HepG2 (cell line): ENCODE measurements at regions not wholly inside any gene's neighbourhood (a gene's known extent, or its start where the extent isn't known, plus 50 kb on each side); places are given as distances from the start of the nearest gene placed in this dataset.
A peak's percentile ranks its signal among the peaks of the same experiment; 100 is the strongest.

Source experiments
- ATF3 ChIP-seq: sonication (generic); formaldehyde crosslinking; IDR thresholded peaks from 2 replicates; pipeline ENCODE4 v1.4.0; 2020; ENCODE audit warnings: missing genetic modification reagents
- DNMT1 ChIP-seq: sonication (generic); formaldehyde crosslinking; IDR thresholded peaks from 2 replicates; pipeline ENCODE4 v1.5.1; 2020; ENCODE audit warnings: mild to moderate bottlenecking, missing genetic modification reagents
- DRAP1 ChIP-seq: IDR thresholded peaks from 2 replicates; pipeline ENCODE4 v1.6.1; 2016; ENCODE audit warnings: missing genetic modification reagents, missing compliant biosample characterization
- FOXK1 ChIP-seq: sonication (generic); formaldehyde crosslinking; IDR thresholded peaks from 2 replicates; pipeline ENCODE4 v1.4.0; 2020; ENCODE audit warnings: low read depth, missing genetic modification reagents, borderline replicate concordance
- FOXP4 ChIP-seq: sonication (generic); formaldehyde crosslinking; IDR thresholded peaks from 2 replicates; pipeline ENCODE4 v1.4.0; 2020; ENCODE audit warnings: missing genetic modification reagents
- MAFK ChIP-seq, 2 experiments: IDR thresholded peaks in 1 of 2; conservative IDR thresholded peaks in 1 of 2; 2 replicates each; pipeline ENCODE4 v1.6.1; 2011; ENCODE audit warnings: improper control_type of control experiment in 2 of 2, low read length in 2 of 2
- MIER3 ChIP-seq: IDR thresholded peaks from 2 replicates; pipeline ENCODE4 v1.6.1; 2016; ENCODE audit warnings: missing compliant biosample characterization, borderline replicate concordance
- NCOA2 ChIP-seq: sonication (generic); formaldehyde crosslinking; IDR thresholded peaks from 2 replicates; pipeline ENCODE4 v1.8.0; 2022; ENCODE audit warnings: inconsistent platforms
- RORA ChIP-seq: sonication (generic); formaldehyde crosslinking; IDR thresholded peaks from 2 replicates; pipeline ENCODE4 v1.5.0; 2020; ENCODE audit warnings: mild to moderate bottlenecking, missing genetic modification reagents, moderate library complexity
- SMAD3 ChIP-seq: sonication (generic); formaldehyde crosslinking; IDR thresholded peaks from 2 replicates; pipeline ENCODE4 v1.4.0; 2020; ENCODE audit warnings: missing genetic modification reagents
- SMC3 ChIP-seq: IDR thresholded peaks from 2 replicates; pipeline ENCODE4 v1.6.1; 2011; ENCODE audit warnings: low read length, improper control_type of control experiment
- SNAPC2 ChIP-seq: sonication (generic); formaldehyde crosslinking; IDR thresholded peaks from 2 replicates; pipeline ENCODE4 v1.8.1; 2022; ENCODE audit warnings: mild to moderate bottlenecking, missing genetic modification reagents
- SOX5 ChIP-seq: IDR thresholded peaks from 2 replicates; pipeline ENCODE4 v1.6.1; 2016; ENCODE audit warnings: borderline replicate concordance
- TBX3 ChIP-seq: fragments of 450-650 bp; IDR thresholded peaks from 2 replicates; pipeline ENCODE4 v1.6.1; 2017; ENCODE audit warnings: antibody characterized with exemption, mild to moderate bottlenecking, inconsistent platforms, borderline replicate concordance
- TEAD2 ChIP-seq: sonication (generic); formaldehyde crosslinking; IDR thresholded peaks from 2 replicates; pipeline ENCODE4 v1.9.0; 2021; ENCODE audit warnings: missing genetic modification reagents
- TEAD3 ChIP-seq: optimal IDR thresholded peaks from 2 replicates; pipeline ENCODE3; 2016; ENCODE audit warnings: borderline replicate concordance
- THRA ChIP-seq: sonication (generic); formaldehyde crosslinking; IDR thresholded peaks from 2 replicates; pipeline ENCODE4 v1.4.0; 2020; ENCODE audit warnings: missing genetic modification reagents, borderline replicate concordance
- YEATS2 ChIP-seq: sonication (generic); formaldehyde crosslinking; IDR thresholded peaks from 2 replicates; pipeline ENCODE4 v1.4.0; 2020; ENCODE audit warnings: missing genetic modification reagents, borderline replicate concordance
- ZBTB14 ChIP-seq: sonication (generic); formaldehyde crosslinking; IDR thresholded peaks from 2 replicates; pipeline ENCODE4 v1.4.0; 2020; ENCODE audit warnings: missing genetic modification reagents
- ZGPAT ChIP-seq: IDR thresholded peaks from 2 replicates; pipeline ENCODE4 v1.6.1; 2016; ENCODE audit warnings: mild to moderate bottlenecking
- ZNF260 ChIP-seq: sonication (generic); formaldehyde crosslinking; IDR thresholded peaks from 2 replicates; pipeline ENCODE4 v1.4.0; 2020; ENCODE audit warnings: missing genetic modification reagents, low read depth, mild to moderate bottlenecking, borderline replicate concordance
- ZNF792 ChIP-seq: IDR thresholded peaks from 2 replicates; pipeline ENCODE4 v1.6.1; 2016
- ZNF83 ChIP-seq: sonication (generic); formaldehyde crosslinking; IDR thresholded peaks from 2 replicates; pipeline ENCODE4 v1.4.0; 2020; ENCODE audit warnings: missing genetic modification reagents, mild to moderate bottlenecking, borderline replicate concordance
- ZSCAN9 ChIP-seq: IDR thresholded peaks from 2 replicates; pipeline ENCODE4 v1.6.1; 2016; ENCODE audit warnings: borderline replicate concordance

- peak; percentile 52; the same call in 1 of the 2 replicates for TF ChIP-seq SOX5
- TF ChIP-seq DNMT1 (CRISPR knock-in tag) = no peak
- TF ChIP-seq ZSCAN9 = 0 out of 2 replicates have a peak, but pooled peaks have one; percentile 44
- TF ChIP-seq ZBTB14 = no peak
- peak; percentile 28; the same call in 1 of the 2 replicates for TF ChIP-seq FOXK1
- peak; percentile 57; the same call in 1 of the 2 replicates for TF ChIP-seq ATF3 (CRISPR knock-in tag)
- TF ChIP-seq THRA (CRISPR knock-in tag) = 0 out of 2 replicates have a peak, but pooled peaks have one; percentile 25
- TF ChIP-seq NCOA2 (CRISPR knock-in tag) = peak; percentile 24; the same call in 1 of the 2 replicates
- no peak for TF ChIP-seq ZNF260 (CRISPR knock-in tag)
- TF ChIP-seq SMC3 = no peak
- 0 out of 2 replicates have a peak, but pooled peaks have one; percentile 31 for TF ChIP-seq FOXP4 (CRISPR knock-in tag)
- TF ChIP-seq SMAD3 (CRISPR knock-in tag) = no peak
- TF ChIP-seq MAFK (conservative IDR thresholded peaks at IDR 0.05 in 1 of 2, IDR thresholded peaks at IDR 0.05 in 1 of 2; ENCODE audit: low read length in 2 of 2) = peak; percentile 62 to 70
- 0 out of 2 replicates have a peak, but pooled peaks have one; percentile 27 for TF ChIP-seq YEATS2
- TF ChIP-seq TEAD2 = no peak
- TF ChIP-seq DRAP1 (CRISPR knock-in tag) = 0 out of 2 replicates have a peak, but pooled peaks have one; percentile 13
- TF ChIP-seq SNAPC2 (CRISPR knock-in tag) = peak; percentile 57; the same call in 1 of the 2 replicates
- no peak for TF ChIP-seq TBX3
- TF ChIP-seq ZNF83 (CRISPR knock-in tag) = no peak
- TF ChIP-seq TEAD3 (CRISPR knock-in tag) = peak; percentile 72
- peak; percentile 53; the same call in 1 of the 2 replicates for TF ChIP-seq MIER3
- TF ChIP-seq RORA (CRISPR knock-in tag) = no peak
- 0 out of 2 replicates have a peak, but pooled peaks have one; percentile 39 for TF ChIP-seq ZNF792 (CRISPR knock-in tag)
- TF ChIP-seq ZGPAT = peak; percentile 27; the same call in 1 of the 2 replicates
Measured at GRCh38 chr9:26746357-26747072, 146.1 kb downstream of the CAAP1 start (continued).
